Caco-2 (cell line): ENCODE measurements at regions not wholly inside any gene's neighbourhood (a gene's known extent, or its start where the extent isn't known, plus 50 kb on each side); places are given as distances from the start of the nearest gene placed in this dataset.
A peak's percentile ranks its signal among the peaks of the same experiment; 100 is the strongest.

Source experiments
- BruUV-seq: library from RNA; stranded (reverse); fragments of 400-500 nt; replicated peaks from 2 replicates; lab custom pipeline; 2021; lab: Mats Ljungman, UMichigan
- CTCF ChIA-PET: fragments of 300-600 bp; sonication (Branson Sonifier 250); formaldehyde crosslinking; loops from one replicate; lab custom pipeline; 2022; ENCODE audit warnings: antibody characterized with exemption; lab: Charles Lee
- POLR2A ChIA-PET: fragments of 300-600 bp; sonication (Branson Sonifier 250); formaldehyde crosslinking; loops from one replicate; lab custom pipeline; 2022; ENCODE audit warnings: antibody characterized with exemption; lab: Charles Lee
- DNase-seq, 2 experiments: peaks; one replicate each; pipeline versions ENCODE4 v3.0.0 to v3.0.0-alpha.2; 2020 to 2022
- H3K27me3 ChIP-seq: replicated peaks from 2 replicates; pipeline ENCODE4 v1.6.0; 2011; ENCODE audit warnings: low read length; ENCODE audit not compliant: control insufficient read depth, insufficient read depth
- H3K36me3 ChIP-seq: 2 replicates; pipeline ENCODE4 v1.5.1; 2011; ENCODE audit warnings: low read length; ENCODE audit not compliant: control insufficient read depth, insufficient read depth
- H3K4me1 ChIP-seq: fragments of 250-450 bp; sonication (Bioruptor Pico); 2 replicates; pipeline ENCODE4 v1.5.1; 2020; ENCODE audit warnings: mild to moderate bottlenecking
- H3K4me3 ChIP-seq: 2 replicates; pipeline ENCODE4 v1.5.1; 2011; ENCODE audit warnings: low read depth, mild to moderate bottlenecking, control low read depth, low read length
- H3K9me3 ChIP-seq: fragments of 250-450 bp; sonication (Bioruptor Pico); 2 replicates; pipeline ENCODE4 v1.5.1; 2020; ENCODE audit warnings: mild to moderate bottlenecking, moderate library complexity
- H3K27ac Mint-ChIP-seq: one replicate; pipeline ENCODE4 v1.8.0; 2022; ENCODE audit warnings: mixed read lengths; ENCODE audit not compliant: unreplicated experiment
- H3K27me3 Mint-ChIP-seq: one replicate; pipeline ENCODE4 v1.8.0; 2022; ENCODE audit warnings: mixed read lengths; ENCODE audit not compliant: insufficient read depth, unreplicated experiment
- H3K36me3 Mint-ChIP-seq: one replicate; pipeline ENCODE4 v1.8.0; 2022; ENCODE audit warnings: mild to moderate bottlenecking, mixed read lengths; ENCODE audit not compliant: insufficient read depth, unreplicated experiment
- H3K4me1 Mint-ChIP-seq: one replicate; pipeline ENCODE4 v1.8.0; 2022; ENCODE audit warnings: low read depth, mixed read lengths; ENCODE audit not compliant: unreplicated experiment
- H3K4me3 Mint-ChIP-seq: one replicate; pipeline ENCODE4 v1.8.0; 2022; ENCODE audit warnings: mild to moderate bottlenecking, moderate library complexity, mixed read lengths; ENCODE audit not compliant: unreplicated experiment
- H3K9me3 Mint-ChIP-seq: one replicate; pipeline ENCODE4 v1.8.0; 2022; ENCODE audit warnings: mixed read lengths; ENCODE audit not compliant: unreplicated experiment
- intact Hi-C: fragments of 100-400 bp; cut with micrococcal nuclease; formaldehyde crosslinking; loops from one replicate; pipeline ENCODE4 v1.10.0; 2022; ENCODE audit not compliant: unreplicated experiment
- TF ChIP-seq, protein P1 (sequence below), 2 experiments: fragments of 200-600 bp in 1 of 2; IDR thresholded peaks; 1 replicate in 1 of 2; 2 replicates in 1 of 2; pipeline versions ENCODE4 v1.5.1 to v1.8.0; 2011 to 2022; ENCODE audit warnings: antibody characterized with exemption in 1 of 2, control low read depth in 1 of 2, inconsistent platforms in 1 of 2, low read depth in 1 of 2, low read length in 1 of 2, mild to moderate bottlenecking in 1 of 2, moderate library complexity in 1 of 2; ENCODE audit not compliant: insufficient read depth in 1 of 2, severe bottlenecking in 1 of 2, unreplicated experiment in 1 of 2

DNA sequence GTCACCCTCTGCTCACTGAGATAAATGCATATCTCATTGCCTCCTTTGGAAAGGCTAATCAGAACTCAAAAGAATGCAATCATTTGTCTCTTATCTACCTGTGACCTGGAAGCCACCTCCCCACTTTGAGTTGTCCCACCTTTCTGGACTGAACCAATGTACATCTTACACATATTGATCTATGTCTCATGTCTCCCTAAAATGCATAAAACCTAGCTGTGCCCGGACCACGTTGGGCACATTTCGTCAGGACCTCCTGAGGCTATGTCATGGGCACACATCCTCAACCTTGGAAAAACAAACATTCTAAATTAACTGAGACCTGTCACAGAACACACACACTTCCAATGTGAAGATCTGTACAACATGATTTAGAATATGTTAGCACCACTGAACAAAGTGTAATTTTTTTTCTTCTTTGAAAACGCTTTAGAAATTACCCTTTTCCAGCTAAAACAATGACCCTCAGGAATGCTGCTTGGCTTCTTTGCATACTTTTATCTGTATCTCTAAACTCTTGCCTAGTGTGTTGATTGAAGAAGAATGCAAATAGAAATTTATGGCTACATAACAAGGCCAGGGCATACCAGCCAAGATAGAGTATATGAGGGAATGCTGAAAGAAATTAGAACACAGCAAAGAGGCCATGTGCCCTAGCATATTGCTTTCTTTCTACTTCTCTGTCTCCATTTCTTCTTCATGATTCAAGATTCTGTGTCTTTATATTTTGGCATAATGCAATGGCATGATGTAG is 84.6 kb upstream of the DST start:
- Histone ChIP-seq H3K36me3 (no peaks in the 10 kb centered on the region; the same call in 1 of the 2 replicates), H3K4me3 (no peak overlapping the region), H3K27me3 (no peaks in the 10 kb centered on the region), H3K4me1 (peaks cover 78% of the 10 kb centered on the region), H3K9me3 (no peaks in the 10 kb centered on the region)
- Mint-ChIP-seq H3K27me3 (no peaks in the 10 kb centered on the region), H3K27ac (peak overlapping the region; percentile 76), H3K9me3 (no peaks in the 10 kb centered on the region), H3K4me1 (peaks cover 48% of the 10 kb centered on the region), H3K36me3 (peaks cover 5% of the 10 kb centered on the region), H3K4me3 (peak overlapping the region; percentile 47)
- CTCF ChIA-PET = no interaction called here
- BruUV-seq = TSS peak; percentile 92
- peak; percentile 72 to 85 for DNase-seq
- TF ChIP-seq, protein P1, sequence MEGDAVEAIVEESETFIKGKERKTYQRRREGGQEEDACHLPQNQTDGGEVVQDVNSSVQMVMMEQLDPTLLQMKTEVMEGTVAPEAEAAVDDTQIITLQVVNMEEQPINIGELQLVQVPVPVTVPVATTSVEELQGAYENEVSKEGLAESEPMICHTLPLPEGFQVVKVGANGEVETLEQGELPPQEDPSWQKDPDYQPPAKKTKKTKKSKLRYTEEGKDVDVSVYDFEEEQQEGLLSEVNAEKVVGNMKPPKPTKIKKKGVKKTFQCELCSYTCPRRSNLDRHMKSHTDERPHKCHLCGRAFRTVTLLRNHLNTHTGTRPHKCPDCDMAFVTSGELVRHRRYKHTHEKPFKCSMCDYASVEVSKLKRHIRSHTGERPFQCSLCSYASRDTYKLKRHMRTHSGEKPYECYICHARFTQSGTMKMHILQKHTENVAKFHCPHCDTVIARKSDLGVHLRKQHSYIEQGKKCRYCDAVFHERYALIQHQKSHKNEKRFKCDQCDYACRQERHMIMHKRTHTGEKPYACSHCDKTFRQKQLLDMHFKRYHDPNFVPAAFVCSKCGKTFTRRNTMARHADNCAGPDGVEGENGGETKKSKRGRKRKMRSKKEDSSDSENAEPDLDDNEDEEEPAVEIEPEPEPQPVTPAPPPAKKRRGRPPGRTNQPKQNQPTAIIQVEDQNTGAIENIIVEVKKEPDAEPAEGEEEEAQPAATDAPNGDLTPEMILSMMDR (IDR thresholded peaks at IDR 0.05; ENCODE audit: insufficient read depth in 1 of 2, low read depth in 1 of 2, low read length in 1 of 2, severe bottlenecking in 1 of 2, unreplicated experiment in 1 of 2) = no peak
- intact Hi-C loops = loop anchor here (1.0 to 5.0 kb wide), 4 partner anchors 12 to 35 kb away; no protein-coding TSS in a partner anchor
- POLR2A ChIA-PET = no interaction called here

DNA sequence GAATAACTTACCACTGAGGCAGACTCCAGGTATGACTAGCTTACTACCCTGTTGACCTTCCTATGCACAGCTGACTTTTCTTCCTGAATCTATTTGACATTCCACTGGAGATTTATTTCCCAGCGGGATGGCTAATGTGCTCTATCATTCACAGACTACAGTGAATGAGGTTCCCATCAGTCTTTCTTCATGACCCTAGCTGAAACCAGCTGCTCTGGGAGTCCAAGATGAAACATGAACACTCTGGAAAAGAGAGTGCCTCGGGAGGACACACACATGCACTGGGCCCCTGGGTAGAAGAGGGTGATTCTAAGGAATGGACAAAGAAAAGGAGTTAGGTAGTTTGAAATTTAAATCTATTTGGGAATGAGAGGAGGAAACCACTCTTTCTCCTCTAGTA is 82.6 kb upstream of the DST start:
- Mint-ChIP-seq H3K4me3 (no peak overlapping the region), H3K27ac (peak overlapping the region; percentile 76), H3K4me1 (peaks cover 45% of the 10 kb centered on the region), H3K27me3 (no peaks in the 10 kb centered on the region), H3K36me3 (peaks cover 5% of the 10 kb centered on the region), H3K9me3 (no peaks in the 10 kb centered on the region)
- CTCF ChIA-PET = no interaction called here
- H3K9me3 ChIP-seq = 0 out of 2 replicates have a peak, but pooled peaks cover 7% of the 10 kb centered on the region
- H3K36me3 ChIP-seq = no peaks in the 10 kb centered on the region; the same call in 1 of the 2 replicates
- H3K4me1 ChIP-seq = peaks cover 68% of the 10 kb centered on the region
- no peak overlapping the region for H3K4me3 ChIP-seq
- TF ChIP-seq, protein P1 (IDR thresholded peaks at IDR 0.05; ENCODE audit: insufficient read depth in 1 of 2, low read depth in 1 of 2, low read length in 1 of 2, severe bottlenecking in 1 of 2, unreplicated experiment in 1 of 2) = no peak
- no peaks in the 10 kb centered on the region for H3K27me3 ChIP-seq
- no peak for DNase-seq
- intact Hi-C loops = loop anchor here (5.0 kb wide), 1 partner anchor 37 kb away; no protein-coding TSS in a partner anchor
- POLR2A ChIA-PET = no interaction called here
- no TSS peak for BruUV-seq

DNA sequence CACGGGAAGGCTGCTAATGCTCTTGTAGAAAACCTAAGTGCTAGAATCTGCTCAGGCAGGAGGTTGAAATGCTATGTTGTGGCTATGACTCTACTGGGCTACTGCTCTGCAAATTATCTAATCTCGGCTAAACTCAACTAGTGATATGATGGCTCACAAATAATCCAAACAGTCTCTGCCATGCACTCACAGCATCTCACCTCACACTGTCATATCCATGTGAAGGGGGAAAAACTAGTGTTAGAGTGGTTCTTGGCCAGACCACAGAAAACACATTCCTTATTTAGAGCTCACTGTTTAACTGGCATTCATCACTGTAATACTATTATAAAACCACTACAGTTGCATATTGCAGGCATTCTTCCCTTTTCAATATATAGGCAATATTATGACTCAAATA is 81.8 kb upstream of the DST start:
- no peaks in the 10 kb centered on the region for H3K27me3 Mint-ChIP-seq
- POLR2A ChIA-PET = no interaction called here
- no TSS peak for BruUV-seq
- H3K4me1 Mint-ChIP-seq = peaks cover 39% of the 10 kb centered on the region
- Histone ChIP-seq H3K27me3 (no peaks in the 10 kb centered on the region), H3K4me3 (no peak overlapping the region), H3K36me3 (no peaks in the 10 kb centered on the region; the same call in 1 of the 2 replicates), H3K9me3 (0 out of 2 replicates have a peak, but pooled peaks cover 7% of the 10 kb centered on the region), H3K4me1 (peaks cover 60% of the 10 kb centered on the region)
- H3K36me3 Mint-ChIP-seq = peaks cover 9% of the 10 kb centered on the region
- no peak for DNase-seq
- H3K27ac Mint-ChIP-seq = no peak overlapping the region
- intact Hi-C loops = no loop called here
- H3K4me3 Mint-ChIP-seq = no peak overlapping the region
- TF ChIP-seq, protein P1 (IDR thresholded peaks at IDR 0.05; ENCODE audit: insufficient read depth in 1 of 2, low read depth in 1 of 2, low read length in 1 of 2, severe bottlenecking in 1 of 2, unreplicated experiment in 1 of 2) = no peak
- CTCF ChIA-PET = no interaction called here
- H3K9me3 Mint-ChIP-seq = peaks cover 5% of the 10 kb centered on the region
